HG03139 (cell line): ENCODE measurements at regions not wholly inside any gene's neighbourhood (a gene's known extent, or its start where the extent isn't known, plus 50 kb on each side); places are given as distances from the start of the nearest gene placed in this dataset.
"Not testable (repeated sequence)": the region's sequence is repeated elsewhere in the genome, so short reads cannot be mapped to it uniquely, and the experiment has no call there.

ENCODE experiments used
- ATAC-seq: cut with Tn5 transposase; IDR thresholded peaks from one replicate; pipeline ENCODE4 v1.9.1; 2021; ENCODE audit not compliant: unreplicated experiment

DNA sequence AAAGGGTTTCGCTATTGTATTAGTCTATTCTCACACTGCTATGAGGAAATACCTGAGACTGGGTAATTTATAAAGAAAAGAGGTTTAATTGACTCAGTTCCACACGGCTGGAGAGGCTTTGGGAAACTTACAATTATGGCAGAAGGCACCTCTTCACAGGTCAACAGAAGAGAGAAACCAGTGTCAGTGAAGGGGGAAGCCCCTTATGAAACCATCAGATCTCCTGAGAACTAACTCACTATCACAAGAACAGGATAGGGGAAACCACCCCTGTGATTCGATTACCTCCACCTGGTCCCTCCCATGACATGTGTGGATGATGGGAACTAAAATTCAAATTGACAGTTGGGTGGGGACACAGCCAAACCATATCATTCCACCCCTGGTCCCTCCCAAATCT lies 589.5 kb downstream of the CENPC start:
- ATAC-seq: no peak

DNA sequence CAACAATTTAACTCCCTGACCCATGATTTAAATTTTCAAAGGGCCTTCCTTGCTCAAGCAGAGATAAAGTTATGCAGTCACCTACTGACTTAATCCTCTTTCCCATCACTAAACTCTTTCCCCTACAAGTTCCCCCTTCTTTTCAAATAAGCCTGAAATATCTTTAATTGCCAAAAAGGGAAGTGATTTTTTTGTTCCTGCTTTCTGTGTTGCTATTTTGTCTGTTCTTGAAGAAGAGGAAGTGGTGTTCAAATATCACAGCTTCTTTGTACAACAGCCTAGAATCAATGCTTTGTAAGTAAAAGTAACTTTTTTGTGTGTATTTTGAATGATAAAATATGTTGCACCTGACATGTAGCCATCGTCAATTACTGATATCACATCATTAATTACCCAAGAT lies 595.9 kb downstream of the CENPC start:
- no peak for ATAC-seq

DNA sequence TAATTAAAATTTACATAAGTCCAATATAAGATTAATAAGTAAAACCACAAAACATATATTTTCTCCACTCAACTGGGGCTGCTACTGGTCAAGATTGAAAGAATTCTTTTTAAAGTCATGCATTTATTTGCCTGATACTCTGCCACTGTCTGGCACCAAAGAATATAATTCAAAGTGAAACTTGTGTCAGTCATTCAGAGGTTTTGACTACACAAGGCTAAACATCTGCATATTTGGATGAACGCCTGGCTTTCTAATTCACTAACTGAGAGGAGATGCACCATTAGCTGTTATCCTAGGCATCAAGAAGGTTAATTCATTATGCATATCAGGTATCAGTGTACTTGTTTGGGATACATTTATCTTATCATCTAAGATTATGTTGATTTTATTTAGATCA lies 598.5 kb downstream of the CENPC start:
- no peak for ATAC-seq

GRCh38 chr4:66943112-66943511 lies 602.2 kb downstream of the CENPC start:
- no peak for ATAC-seq

DNA sequence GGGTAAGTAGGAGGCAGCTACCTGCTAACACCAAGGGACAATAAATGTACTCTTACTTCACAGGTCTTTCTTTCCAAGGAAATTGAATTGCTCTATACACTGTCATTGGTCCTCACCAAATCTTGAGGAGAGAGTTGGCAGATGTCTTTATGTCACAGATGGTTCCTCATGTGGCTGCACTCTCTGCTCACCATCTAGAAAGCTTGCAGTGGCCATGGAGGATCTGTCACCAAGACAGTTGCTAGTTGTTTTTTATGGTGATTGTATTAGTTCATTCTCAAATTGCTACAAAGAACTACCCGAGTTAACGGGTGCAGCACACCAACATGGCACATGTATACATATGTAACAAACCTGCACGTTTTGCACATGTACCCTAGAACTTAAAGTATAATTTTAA lies 613.3 kb downstream of the CENPC start:
- not testable (repeated sequence) for ATAC-seq

DNA sequence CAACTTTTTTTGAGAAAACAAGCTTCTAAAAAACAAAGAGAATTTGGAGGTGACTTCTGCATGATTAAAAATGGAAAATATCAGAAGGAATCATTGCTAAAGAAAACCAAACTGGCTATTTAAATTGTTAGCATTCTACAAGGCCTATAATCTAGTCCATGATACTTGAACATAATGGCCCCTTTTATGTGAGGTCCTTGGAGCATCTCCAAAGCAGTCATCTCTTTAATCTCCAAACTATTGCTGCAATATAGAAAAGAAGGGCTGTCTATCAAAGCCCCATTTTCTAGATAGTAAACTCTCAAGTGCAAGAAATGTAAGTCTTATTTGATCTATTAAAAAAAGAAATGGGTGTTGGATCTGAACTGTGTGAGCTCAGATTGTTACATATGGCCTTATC lies 615.1 kb downstream of the CENPC start:
- no peak for ATAC-seq

DNA sequence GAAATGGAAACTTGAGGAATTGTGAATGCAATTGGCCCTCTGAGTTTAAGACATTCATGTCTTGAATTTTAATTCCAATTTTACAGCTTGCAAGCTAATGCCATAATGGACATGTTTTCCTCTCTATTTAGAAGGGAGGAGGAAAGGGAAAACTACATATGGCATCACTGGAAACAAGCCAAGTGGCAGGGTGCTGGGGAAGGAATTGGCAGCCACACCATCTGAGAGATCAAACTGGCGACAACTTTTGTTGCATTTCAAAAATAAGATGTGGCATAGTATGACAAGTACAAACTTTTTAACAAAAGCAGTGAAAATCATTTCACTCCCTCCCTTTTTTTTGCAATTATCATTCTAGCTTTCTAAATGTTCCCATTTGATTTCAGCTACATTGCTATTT lies 615.6 kb downstream of the CENPC start:
- no peak for ATAC-seq

DNA sequence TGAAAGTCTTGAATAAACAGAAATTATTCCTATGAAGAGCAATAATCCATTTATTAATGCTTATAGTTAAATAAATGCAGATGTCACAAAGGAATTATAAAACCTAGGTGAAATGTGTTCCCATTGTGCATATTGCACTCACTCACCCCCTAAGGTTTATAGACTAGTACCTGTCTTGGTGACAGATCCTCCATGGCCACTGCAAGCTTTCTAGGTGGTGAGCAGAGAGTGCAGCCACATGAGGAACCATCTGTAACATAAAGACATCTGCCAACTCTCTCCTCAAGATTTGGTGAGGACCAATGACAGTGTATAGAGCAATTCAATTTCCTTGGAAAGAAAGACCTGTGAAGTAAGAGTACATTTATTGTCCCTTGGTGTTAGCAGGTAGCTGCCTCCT lies 616.4 kb downstream of the CENPC start:
- ATAC-seq: not testable (repeated sequence)

DNA sequence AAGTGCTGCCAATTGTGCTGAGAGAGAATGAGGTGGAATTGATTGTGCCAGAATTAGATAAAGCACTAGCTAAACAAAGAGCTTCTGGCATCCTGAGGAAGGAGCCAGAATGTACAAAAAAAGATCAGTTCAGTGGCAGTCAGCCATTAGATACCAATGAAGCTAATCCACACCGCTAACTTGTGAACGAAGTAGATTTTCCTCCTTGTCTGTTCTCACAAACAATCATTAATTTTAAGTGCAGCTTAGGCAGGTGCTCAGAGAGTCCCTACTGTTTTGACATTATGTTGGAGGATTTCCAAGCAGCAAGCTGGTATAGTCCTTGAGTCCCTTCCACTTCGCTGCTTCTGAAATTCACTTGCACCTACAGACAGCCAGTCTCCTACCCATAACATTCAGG lies 617.4 kb downstream of the CENPC start:
- ATAC-seq: no peak

GRCh38 chr4:66926687-66927086 lies 618.6 kb downstream of the CENPC start:
- ATAC-seq: no peak

GRCh38 chr4:66923081-66923865 lies 622.0 kb downstream of the CENPC start:
- ATAC-seq: no peak

- no peak for ATAC-seq
Measured at GRCh38 chr4:66921433-66921832, 623.9 kb downstream of the CENPC start.

DNA sequence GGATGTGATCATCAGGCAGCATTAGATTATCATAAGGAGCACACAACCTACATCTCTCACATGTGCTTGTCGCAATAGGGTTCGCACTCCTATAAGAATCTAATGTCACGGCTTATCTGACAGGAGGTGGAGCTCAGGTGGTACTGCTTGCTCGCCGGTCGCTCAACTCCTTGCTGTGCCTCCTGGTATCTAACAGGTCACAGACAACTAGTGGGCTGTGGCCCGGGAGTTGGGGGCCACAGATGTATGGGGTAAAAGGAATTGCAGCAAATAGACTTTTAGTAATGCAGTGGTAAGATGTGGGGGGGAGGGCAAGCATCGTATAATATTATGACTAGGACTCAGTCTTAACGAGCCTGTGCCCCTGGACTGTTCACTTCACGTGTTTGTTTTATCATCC lies 624.8 kb downstream of the CENPC start:
- no peak for ATAC-seq

DNA sequence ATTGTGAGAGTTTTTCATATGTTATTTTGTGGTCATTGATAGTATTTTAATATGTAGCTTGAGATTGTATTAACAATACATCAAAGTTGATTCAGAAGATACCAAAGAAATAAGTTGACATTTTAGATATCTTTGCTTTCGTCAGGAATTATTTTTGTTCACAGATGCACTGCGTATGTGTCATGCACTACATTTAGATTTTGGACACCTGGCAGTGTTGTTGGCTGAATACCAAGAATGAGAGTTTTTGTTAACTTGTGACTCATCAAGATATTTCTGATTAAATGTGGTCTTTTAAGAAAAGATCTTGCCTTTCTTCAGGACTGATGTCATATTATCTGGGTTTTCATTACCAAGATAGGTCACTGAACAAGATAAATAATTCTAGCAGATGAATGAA lies 633.4 kb downstream of the CENPC start:
- no peak for ATAC-seq

GRCh38 chr4:66906314-66906713 lies 639.0 kb downstream of the CENPC start:
- no peak for ATAC-seq

DNA sequence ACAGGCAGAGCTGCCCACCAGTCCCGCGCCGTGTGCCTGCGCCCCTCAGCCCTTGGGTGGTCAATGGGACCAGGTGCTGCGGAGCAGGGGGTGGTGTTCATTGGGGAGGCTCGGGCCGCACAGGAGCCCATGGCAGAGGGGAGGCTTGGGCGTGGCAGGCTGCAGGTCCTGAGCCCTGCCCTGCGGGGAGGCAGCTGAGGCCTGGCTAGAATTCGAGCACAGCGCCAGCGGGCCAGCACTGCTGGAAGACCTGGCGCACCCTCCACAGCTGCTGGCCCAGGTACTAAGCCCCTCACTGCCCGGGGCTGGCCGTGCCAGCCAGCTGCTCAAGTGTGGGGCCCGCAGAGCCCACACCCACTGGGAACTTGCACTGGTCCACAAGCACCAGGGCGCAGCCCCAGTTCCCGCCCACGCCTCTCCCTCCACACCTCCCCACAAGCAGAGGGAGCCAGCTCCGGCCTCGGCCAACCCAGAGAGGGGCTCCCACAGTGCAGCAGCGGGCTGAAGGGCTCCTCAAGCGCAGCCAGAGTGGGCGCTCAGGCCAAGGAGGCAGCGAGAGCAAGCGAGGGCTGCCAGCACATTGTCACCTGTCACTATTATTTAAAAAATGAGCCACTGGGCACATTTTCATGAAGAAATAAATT lies 645.8 kb downstream of the CENPC start:
- ATAC-seq: no peak

DNA sequence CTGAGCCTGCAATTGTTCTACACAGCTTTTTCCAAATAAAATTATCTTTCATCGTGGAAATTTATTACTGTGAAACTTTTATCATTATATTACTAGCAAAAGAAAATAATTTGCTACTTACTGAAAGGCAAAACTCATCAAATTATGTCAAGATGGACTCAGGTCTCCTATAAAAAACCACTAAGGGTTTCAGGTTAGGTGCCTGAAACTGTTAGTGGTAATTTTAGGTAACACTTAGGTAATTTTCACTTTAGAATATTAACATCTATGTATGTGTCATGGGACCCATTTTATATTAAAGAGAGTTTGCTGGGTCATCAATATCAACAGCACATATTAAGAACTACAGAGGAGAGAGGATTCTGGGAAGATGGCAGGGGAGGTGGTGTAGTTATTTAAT lies 651.5 kb downstream of the CENPC start:
- ATAC-seq: no peak

DNA sequence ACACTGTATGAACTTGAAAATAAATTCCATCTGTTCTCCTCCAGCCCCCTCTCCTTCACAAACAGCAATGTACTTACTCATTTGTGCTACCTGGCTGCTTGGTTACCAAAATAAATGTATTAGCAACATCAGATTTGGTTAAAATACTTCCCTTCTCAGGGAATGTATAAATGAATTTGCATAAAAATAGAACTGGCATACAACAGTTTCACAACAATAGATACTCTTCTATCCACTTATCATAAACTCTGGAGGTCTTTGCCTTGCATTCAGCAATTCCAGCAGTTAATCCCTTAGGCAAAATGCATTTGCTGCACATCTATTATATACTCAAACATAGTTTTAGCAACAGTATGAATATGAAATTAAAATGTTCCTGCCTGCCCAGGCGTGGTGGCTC lies 658.2 kb downstream of the CENPC start:
- no peak for ATAC-seq

DNA sequence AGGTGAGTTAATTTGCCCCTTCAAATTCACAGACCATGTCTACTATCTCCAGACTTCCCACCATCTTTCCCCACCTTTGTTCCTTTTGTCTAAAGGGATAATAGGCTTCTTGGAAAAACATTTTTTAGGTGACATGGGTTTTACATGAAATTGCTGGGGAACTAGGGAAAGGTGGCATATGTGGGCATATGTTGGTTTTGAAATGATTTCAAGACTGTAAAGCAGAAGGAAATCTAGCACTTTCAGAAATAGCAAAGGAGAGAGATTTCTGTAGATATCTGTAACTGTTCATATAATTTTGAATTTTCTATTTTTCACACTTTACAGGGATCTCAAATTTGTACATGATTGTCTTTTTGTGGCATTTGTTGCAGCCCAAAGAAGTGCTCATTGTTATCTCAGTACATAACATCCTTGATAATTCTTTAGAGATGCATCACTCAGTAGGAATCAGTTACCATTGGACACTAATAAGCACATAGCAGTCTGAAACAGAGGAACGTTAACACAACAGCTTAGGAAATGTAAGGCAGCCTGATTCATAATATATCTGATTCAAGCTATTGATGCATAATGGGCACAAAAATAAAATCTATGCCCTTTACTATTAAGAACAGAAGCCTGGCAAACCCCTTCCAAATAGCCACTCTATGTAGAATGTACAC lies 659.7 kb downstream of the CENPC start:
- ATAC-seq: no peak

- no peak for ATAC-seq
Measured at GRCh38 chr4:66876946-66877345, 668.4 kb downstream of the CENPC start.

DNA sequence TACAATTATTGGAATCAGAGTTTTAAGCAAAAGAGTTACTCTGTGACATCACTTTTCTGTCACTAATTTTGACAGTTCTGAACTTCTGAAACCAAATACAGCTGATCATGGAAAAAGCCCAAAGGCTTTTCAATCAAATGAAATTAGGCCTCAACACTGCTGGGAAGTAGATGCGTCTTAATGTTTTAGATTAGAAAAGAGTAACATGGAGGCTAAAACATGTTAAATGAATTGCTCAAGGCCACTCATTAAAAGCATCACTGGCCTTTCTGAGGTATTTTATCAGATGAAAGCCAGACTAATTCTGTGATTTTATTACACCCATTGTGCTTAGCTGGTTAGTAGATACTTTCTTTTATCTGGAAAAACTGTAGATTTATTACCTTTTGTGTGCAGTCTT lies 672.6 kb downstream of the CENPC start:
- ATAC-seq: no peak

GRCh38 chr4:66863481-66863880 lies 681.8 kb downstream of the CENPC start:
- ATAC-seq: no peak
